ENCODE measurements at regions not wholly inside any gene's neighbourhood (a gene's known extent, or its start where the extent isn't known, plus 50 kb on each side); places are given as distances from the start of the nearest gene placed in this dataset.

DNA sequence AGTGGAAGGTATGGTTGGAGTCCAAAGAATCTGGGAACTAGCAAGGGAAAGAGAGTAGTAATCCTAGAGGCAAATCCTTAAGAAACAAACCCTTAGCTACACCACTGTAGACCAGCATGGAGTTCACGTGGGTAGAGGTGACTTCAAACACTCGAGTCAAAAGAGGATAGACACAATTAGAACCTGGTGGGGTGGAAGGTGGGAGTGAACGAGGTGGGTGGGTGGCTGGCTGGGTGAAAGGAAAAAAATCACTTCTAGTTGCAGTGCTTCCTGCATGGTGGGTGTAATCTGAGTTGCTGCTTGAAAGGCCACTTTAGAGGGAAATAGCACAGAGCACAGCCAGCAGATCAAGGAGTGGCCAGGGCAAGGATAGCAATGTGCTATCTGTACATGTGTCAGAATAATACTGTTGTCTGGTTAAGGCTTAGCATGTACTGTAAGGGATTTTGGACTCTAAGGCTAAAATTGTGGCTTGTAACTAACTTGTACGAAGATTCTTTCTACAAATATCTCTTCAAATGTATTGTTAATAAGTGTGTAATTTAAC is 356.2 kb downstream of the GRIA2 start:
- Mint-ChIP-seq H3K4me1 (ENCODE audit: low read depth, unreplicated experiment) (no peaks in the 10 kb centered on the region), H3K4me3 (ENCODE audit: low read depth, unreplicated experiment) (no peak overlapping the region), H3K9me3 (ENCODE audit: low read depth, unreplicated experiment) (no peaks in the 10 kb centered on the region), H3K36me3 (ENCODE audit: insufficient read depth, unreplicated experiment) (no peaks in the 10 kb centered on the region), H3K27me3 (ENCODE audit: unreplicated experiment) (no peaks in the 10 kb centered on the region), H3K27ac (ENCODE audit: unreplicated experiment) (no peak overlapping the region)
- intact Hi-C loops (cut with micrococcal nuclease; ENCODE audit: unreplicated experiment) = no loop called here
- no TSS peak for BruUV-seq (replicated peaks)
- TF ChIP-seq, protein P1, sequence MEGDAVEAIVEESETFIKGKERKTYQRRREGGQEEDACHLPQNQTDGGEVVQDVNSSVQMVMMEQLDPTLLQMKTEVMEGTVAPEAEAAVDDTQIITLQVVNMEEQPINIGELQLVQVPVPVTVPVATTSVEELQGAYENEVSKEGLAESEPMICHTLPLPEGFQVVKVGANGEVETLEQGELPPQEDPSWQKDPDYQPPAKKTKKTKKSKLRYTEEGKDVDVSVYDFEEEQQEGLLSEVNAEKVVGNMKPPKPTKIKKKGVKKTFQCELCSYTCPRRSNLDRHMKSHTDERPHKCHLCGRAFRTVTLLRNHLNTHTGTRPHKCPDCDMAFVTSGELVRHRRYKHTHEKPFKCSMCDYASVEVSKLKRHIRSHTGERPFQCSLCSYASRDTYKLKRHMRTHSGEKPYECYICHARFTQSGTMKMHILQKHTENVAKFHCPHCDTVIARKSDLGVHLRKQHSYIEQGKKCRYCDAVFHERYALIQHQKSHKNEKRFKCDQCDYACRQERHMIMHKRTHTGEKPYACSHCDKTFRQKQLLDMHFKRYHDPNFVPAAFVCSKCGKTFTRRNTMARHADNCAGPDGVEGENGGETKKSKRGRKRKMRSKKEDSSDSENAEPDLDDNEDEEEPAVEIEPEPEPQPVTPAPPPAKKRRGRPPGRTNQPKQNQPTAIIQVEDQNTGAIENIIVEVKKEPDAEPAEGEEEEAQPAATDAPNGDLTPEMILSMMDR (IDR thresholded peaks at IDR 0.05; ENCODE audit: unreplicated experiment) = no peak
- CTCF ChIA-PET = no interaction called here
- DNase-seq = no peak

DNA sequence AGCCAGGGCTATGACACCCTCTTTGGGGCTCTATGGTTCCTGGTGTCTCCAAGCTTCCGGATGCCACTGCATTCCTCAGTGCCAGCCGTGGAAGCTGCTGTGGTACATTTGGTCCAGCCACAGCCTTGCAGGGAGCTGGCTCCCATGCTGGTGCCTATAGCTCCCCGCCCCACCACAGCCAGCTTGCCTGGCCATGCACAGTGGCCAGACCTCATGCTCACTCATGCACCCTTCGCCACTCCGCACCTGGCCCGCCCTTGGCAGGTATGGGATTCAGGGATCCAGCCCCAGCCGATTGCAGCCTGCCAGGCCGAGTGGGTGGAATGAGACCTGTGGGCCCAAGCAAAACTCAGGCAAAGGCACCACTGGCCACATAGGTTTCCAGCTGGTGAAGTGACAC is 354.8 kb downstream of the GRIA2 start:
- no TSS peak for BruUV-seq (replicated peaks)
- Mint-ChIP-seq H3K9me3 (ENCODE audit: low read depth, unreplicated experiment) (no peaks in the 10 kb centered on the region), H3K27me3 (ENCODE audit: unreplicated experiment) (no peaks in the 10 kb centered on the region), H3K4me1 (ENCODE audit: low read depth, unreplicated experiment) (no peaks in the 10 kb centered on the region), H3K4me3 (ENCODE audit: low read depth, unreplicated experiment) (no peak overlapping the region), H3K27ac (ENCODE audit: unreplicated experiment) (no peak overlapping the region), H3K36me3 (ENCODE audit: insufficient read depth, unreplicated experiment) (no peaks in the 10 kb centered on the region)
- CTCF ChIA-PET = no interaction called here
- TF ChIP-seq, protein P1 (IDR thresholded peaks at IDR 0.05; ENCODE audit: unreplicated experiment) = no peak
- intact Hi-C loops (cut with micrococcal nuclease; ENCODE audit: unreplicated experiment) = no loop called here
- DNase-seq = no peak

DNA sequence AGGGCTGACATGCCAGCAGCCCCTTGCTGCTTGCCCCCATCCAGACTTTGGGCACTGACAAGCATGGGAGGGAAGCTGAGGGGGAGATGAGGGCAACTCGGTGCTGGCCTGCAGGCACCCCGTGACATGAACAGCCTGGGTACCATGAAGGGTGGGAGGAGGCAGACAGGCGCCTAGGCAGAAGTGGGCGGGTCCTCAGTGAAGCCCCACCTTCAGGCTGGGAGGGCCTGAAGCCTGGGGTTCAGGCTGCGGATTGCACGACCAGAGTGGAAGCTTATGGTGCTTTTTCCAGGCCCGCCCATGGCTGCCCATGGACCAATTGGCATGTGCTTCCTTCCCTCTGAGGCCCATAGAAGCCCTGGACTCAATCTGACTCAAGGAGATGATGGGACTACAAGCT is 354.1 kb downstream of the GRIA2 start:
- TF ChIP-seq, protein P1 (IDR thresholded peaks at IDR 0.05; ENCODE audit: unreplicated experiment) = no peak
- no peak overlapping the region for H3K4me3 Mint-ChIP-seq (ENCODE audit: low read depth, unreplicated experiment)
- DNase-seq = no peak
- no peaks in the 10 kb centered on the region for H3K9me3 Mint-ChIP-seq (ENCODE audit: low read depth, unreplicated experiment)
- H3K27ac Mint-ChIP-seq (ENCODE audit: unreplicated experiment) = no peak overlapping the region
- no peaks in the 10 kb centered on the region for H3K27me3 Mint-ChIP-seq (ENCODE audit: unreplicated experiment)
- CTCF ChIA-PET = no interaction called here
- no peaks in the 10 kb centered on the region for H3K36me3 Mint-ChIP-seq (ENCODE audit: insufficient read depth, unreplicated experiment)
- no peaks in the 10 kb centered on the region for H3K4me1 Mint-ChIP-seq (ENCODE audit: low read depth, unreplicated experiment)
- no TSS peak for BruUV-seq (replicated peaks)
- intact Hi-C loops (cut with micrococcal nuclease; ENCODE audit: unreplicated experiment) = no loop called here

DNA sequence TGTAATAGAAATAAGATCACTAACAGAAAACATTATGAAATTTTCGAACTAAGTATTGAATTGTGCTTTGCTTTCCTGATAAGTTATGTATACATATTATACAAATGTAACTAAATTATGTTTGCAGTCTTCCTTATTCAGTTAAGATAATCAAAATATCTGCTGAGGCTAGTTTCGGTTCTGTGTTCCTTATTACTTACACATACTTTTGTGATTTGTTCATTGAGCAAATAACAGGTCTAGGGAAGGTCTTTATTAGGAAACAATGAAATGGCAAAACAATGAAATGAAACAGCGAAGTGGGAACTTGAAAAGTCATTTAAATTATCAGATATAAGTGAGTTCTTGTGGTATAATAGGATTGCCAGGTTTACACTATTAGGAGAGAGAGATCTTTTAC is 352.4 kb downstream of the GRIA2 start:
- intact Hi-C loops (cut with micrococcal nuclease; ENCODE audit: unreplicated experiment) = no loop called here
- Mint-ChIP-seq H3K9me3 (ENCODE audit: low read depth, unreplicated experiment) (no peaks in the 10 kb centered on the region), H3K27ac (ENCODE audit: unreplicated experiment) (no peak overlapping the region), H3K4me1 (ENCODE audit: low read depth, unreplicated experiment) (no peaks in the 10 kb centered on the region), H3K27me3 (ENCODE audit: unreplicated experiment) (no peaks in the 10 kb centered on the region), H3K4me3 (ENCODE audit: low read depth, unreplicated experiment) (no peak overlapping the region), H3K36me3 (ENCODE audit: insufficient read depth, unreplicated experiment) (no peaks in the 10 kb centered on the region)
- BruUV-seq (replicated peaks) = no TSS peak
- CTCF ChIA-PET = no interaction called here
- no peak for DNase-seq
- TF ChIP-seq, protein P1 (IDR thresholded peaks at IDR 0.05; ENCODE audit: unreplicated experiment) = no peak

All from Calu3 (cell line).